H7 (cell line): ENCODE measurements at regions not wholly inside any gene's neighbourhood (a gene's known extent, or its start where the extent isn't known, plus 50 kb on each side); places are given as distances from the start of the nearest gene placed in this dataset.

ENCODE experiments used
- DNase-seq: peaks from one replicate; pipeline ENCODE4 v3.0.0; 2012
- H3K27me3 ChIP-seq: 2 replicates; pipeline ENCODE4 v1.6.0; 2011; ENCODE audit warnings: mild to moderate bottlenecking, low read length; ENCODE audit not compliant: control insufficient read depth, insufficient read depth
- H3K36me3 ChIP-seq: replicated peaks from 2 replicates; pipeline ENCODE4 v1.5.1; 2011; ENCODE audit warnings: low read length; ENCODE audit not compliant: control insufficient read depth, insufficient read depth
- H3K4me3 ChIP-seq: 2 replicates; pipeline ENCODE4 v1.5.1; 2011; ENCODE audit warnings: low read depth, mild to moderate bottlenecking, control low read depth, low read length, moderate library complexity; ENCODE audit not compliant: insufficient read depth

DNA sequence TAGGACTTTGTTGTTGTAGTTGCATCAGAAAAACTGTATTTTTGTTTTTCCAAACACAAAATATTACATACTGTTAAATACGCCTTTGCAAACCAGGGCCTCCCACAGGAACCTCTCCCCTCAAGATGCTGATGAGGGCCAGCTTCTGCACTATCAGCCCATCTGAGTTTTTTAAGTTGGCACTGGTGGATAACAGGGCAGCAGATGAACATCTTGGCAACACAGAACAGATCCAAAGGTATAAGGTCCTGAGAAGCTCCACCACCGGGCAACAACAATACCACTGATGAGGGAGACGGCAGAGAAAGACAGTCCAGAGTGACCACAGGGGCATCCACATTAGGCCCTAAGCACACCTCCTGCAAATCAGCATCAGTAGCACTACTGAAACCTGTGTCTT lies 177.7 kb downstream of the DLL1 start:
- H3K4me3 ChIP-seq = no peak overlapping the region
- H3K36me3 ChIP-seq = no peaks in the 10 kb centered on the region
- no peak for DNase-seq
- no peaks in the 10 kb centered on the region for H3K27me3 ChIP-seq

DNA sequence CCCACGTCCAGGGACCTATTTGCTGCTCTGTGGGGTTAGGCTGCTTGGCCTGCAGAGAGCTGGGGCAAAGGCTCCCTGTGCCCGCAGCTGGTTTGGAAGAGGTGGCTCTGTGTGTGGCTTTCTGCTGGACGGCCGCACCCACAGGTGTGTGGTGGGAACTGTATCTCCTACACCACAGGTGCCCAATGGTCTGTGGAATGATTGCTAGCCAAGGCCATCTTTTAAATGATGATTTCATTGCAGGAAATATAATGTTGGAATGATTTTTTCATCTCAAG lies 178.4 kb downstream of the DLL1 start:
- Histone ChIP-seq H3K27me3 (no peaks in the 10 kb centered on the region; the same call in 1 of the 2 replicates), H3K4me3 (no peak overlapping the region), H3K36me3 (no peaks in the 10 kb centered on the region)
- no peak for DNase-seq

DNA sequence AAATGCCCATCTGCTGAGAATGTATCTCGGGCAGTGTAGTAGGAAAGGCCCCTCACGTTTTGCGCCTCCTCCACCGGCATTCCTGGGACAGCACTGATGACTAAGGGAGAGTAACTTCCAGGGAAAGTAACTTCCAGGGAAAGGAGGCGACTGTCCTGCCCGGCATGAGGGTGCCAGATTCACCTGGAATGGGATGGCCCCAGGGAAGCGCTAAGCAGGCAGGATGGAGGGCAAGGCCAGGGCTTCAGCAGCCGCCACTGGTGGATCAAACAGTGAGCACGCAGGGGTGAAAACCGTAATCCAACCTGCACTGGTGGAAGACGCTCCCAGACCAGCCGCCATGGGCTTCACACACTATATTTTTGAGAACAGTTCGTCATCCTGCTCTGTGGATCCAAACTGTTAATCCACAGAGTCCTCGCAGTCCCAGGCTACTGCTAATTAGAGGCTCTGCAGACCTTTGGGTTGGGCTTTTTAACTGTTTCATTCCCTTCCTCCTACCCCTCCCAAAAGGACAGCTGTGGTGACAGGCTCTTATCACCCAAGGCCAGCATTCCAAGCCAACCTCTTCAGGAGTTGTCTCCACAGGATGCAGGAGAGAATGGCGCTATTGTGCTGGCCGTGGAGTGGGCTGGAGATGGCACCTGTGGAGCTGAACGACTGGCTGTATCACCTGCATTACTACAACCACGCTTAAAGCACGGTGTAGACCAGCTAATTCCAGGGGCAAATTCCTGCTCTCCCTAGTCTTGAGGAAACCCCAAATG lies 178.9 kb downstream of the DLL1 start:
- DNase-seq = no peak
- H3K36me3 ChIP-seq = no peaks in the 10 kb centered on the region
- no peak overlapping the region for H3K4me3 ChIP-seq

DNA sequence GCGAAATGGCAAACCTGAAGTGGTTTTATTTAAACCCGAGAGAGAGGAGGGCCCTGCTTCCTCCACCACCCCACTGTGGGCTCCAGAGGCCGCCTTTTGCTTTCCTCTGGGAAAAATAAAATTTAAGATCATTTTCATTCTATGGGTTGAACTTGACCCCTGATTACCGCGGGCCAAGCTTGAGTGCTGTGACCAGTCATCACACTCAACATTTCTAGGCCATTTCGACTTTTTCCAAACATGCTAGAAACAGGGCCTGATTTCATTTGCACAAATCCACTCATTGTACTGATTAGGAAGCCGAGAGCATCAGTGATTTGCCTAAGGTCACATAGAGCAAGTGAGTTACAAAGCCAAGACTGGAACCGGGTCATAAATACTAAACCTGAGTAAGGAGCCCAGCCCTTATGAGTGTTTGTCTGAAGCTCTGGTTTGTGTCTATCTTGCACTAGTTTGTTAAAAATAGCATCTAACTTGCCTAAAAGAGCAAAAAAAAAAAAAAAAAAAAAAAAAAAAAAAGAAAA lies 179.7 kb downstream of the DLL1 start:
- Histone ChIP-seq H3K27me3 (no peaks in the 10 kb centered on the region; the same call in 1 of the 2 replicates), H3K36me3 (no peaks in the 10 kb centered on the region), H3K4me3 (no peak overlapping the region)
- DNase-seq = no peak

More for the DNA sequence above, 178.9 kb downstream of the DLL1 start:
- no peaks in the 10 kb centered on the region; the same call in 1 of the 2 replicates for H3K27me3 ChIP-seq

DNA sequence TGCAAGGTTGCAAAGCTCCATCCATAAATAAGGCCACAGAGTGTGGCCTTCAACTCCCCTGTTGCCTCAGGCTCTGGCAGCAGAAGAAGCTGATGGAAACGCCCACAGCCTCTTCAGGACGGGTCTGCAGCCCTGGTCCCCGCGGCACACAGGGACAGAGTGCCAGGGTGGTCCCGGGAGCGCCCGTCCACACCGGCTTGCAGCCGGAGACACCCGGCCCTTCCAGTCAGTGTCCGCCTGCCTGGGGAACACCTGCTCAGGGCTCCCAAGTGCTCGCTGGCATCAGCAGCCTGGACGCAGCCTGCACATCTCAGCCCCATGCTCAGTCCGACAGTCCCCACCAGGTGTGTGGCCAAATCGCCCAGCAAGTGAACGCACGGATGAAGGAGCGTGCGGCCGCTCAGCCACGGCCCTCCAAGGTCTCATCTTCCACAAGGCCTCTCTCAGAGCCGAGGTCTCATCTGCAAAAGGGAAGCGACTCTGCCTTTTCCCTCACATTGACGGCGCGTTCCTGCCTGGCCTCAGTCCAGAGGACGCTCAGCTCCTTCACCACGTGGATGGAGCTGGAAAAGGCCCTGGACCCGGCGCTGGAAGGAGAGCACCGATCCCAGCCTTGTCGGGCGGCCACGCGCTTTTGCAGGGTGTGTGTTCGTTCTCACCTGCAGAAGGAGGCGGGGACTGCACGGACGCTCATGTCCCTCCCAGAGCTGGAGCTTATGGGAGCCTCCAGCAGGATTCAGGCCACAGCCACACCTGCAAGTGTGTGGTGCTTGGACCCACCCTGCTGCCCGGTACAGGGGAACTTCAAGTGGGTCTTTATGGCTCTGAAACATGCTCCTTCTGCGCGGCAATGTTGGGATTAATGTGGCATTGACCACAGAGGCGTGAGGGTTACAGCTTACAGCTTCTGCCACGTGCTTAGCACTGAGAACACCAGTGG lies 180.4 kb downstream of the DLL1 start:
- peak; percentile 55 for DNase-seq
- Histone ChIP-seq H3K36me3 (no peaks in the 10 kb centered on the region), H3K27me3 (no peaks in the 10 kb centered on the region; the same call in 1 of the 2 replicates), H3K4me3 (no peak overlapping the region)

DNA sequence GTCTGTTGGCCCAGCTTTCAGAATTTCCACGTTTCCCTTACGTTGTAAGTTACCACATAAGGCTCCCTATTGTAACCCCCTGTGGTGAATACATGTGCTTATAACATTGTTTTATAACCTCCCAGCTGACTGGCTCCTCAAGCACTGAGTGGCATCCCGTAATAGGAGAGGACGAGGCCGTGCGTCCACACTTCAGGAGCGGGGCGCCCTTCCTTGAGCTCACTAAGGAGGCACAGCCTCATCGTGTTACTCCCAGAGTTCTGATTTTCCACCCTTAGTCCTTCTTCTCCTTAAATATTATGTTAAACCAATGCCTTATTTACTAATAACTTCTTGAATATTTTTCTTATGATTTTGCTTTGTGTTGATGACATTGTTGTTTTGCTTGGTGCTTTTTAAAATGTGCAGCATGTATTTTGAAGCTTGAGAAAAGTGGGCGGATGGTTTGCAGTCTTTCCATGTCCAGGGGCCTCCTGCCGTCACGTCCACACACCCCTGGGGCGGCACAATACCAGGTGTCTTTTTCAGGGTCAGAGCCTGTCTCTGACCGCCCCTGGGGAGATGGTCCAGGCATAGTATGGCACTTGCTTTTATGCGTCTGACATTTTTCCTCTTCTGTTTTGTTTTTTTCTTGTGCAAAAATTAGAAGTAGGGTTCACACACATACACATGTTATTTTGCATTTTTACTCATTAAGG lies 181.8 kb downstream of the DLL1 start:
- peak; percentile 46 for DNase-seq
- Histone ChIP-seq H3K4me3 (no peak overlapping the region), H3K36me3 (no peaks in the 10 kb centered on the region), H3K27me3 (no peaks in the 10 kb centered on the region; the same call in 1 of the 2 replicates)

DNA sequence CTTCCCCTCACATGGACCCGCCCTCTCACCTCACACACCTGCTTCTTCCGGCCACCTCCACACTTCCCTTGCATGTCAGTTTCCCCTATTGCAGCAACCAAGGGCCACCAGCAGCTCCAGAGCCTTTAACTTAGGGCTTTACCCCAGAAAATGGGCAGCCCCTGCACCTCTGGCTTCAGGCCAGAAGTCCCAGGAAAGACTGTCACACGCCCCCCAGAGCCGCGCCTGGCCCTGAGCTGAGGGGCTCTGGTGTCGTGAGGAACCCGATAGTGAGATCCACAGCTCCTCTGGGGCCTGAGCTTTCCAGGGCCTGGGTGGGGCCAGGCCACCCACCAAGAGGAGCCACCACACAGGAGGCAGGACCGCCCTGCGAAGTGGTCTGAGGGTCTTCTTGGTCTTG lies 182.4 kb downstream of the DLL1 start:
- H3K4me3 ChIP-seq = no peak overlapping the region
- H3K27me3 ChIP-seq = no peaks in the 10 kb centered on the region; the same call in 1 of the 2 replicates
- no peaks in the 10 kb centered on the region for H3K36me3 ChIP-seq
- peak; percentile 48 for DNase-seq

DNA sequence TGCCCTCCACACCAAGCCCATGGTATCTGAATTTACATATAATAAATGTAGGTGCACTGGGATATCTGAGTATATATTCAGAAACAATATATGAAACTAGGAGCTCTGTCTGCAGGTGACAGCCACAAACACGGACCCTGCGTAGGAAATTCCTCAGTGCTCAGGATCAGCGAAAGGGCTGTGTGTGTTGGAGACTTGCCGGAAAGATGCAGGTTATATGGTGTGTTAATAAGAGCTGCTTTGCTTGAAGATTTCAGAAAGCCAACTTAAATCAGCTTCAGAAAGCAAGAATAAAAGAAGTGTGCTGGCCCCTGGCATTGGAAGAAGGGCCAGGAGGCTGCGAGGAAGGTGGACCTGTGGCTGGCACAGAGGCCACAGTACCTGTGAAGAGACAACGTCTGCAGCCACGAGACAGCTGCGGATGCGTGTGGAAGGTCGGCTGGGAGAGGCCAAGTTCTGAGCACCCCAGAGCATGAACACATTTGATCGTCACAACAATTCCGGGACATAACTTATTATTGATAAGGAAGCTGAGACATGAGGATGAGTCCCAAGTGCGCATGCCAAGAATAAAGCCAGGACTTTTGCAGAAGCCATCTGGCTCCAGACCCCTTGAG lies 183.2 kb downstream of the DLL1 start:
- Histone ChIP-seq H3K36me3 (no peaks in the 10 kb centered on the region), H3K4me3 (no peak overlapping the region), H3K27me3 (no peaks in the 10 kb centered on the region; the same call in 1 of the 2 replicates)
- no peak for DNase-seq

DNA sequence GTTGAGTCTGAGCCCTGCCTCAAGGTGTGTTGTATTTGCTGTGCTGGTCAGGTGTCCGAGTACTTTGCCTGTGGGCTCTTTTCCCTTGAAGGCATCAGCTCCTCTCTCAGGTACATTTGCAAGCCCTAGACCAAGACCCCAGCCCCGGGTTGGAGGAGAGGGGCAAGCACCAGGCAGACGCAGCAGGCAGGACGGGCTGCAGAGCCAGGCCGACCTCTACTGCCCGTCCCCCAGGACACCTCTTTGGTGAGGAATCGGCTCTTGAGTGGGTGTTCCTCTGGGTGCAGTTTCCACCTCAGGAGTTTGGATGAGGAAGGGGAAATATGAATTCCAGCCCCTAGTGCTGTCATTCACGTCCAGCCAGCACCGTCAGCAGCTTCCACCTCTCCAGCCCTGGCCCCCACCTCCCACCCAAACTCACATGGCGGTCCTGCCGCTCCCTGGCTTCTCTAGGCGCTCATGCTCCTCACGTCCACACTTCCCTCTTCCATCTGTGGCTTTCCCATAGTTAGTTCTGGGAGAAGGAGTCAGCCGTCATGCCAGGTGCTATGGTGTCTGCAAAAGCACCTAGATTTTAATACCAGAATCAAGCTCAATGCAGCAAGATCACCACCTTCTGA lies 183.9 kb downstream of the DLL1 start:
- Histone ChIP-seq H3K4me3 (no peak overlapping the region), H3K36me3 (no peaks in the 10 kb centered on the region), H3K27me3 (no peaks in the 10 kb centered on the region; the same call in 1 of the 2 replicates)
- no peak for DNase-seq

DNA sequence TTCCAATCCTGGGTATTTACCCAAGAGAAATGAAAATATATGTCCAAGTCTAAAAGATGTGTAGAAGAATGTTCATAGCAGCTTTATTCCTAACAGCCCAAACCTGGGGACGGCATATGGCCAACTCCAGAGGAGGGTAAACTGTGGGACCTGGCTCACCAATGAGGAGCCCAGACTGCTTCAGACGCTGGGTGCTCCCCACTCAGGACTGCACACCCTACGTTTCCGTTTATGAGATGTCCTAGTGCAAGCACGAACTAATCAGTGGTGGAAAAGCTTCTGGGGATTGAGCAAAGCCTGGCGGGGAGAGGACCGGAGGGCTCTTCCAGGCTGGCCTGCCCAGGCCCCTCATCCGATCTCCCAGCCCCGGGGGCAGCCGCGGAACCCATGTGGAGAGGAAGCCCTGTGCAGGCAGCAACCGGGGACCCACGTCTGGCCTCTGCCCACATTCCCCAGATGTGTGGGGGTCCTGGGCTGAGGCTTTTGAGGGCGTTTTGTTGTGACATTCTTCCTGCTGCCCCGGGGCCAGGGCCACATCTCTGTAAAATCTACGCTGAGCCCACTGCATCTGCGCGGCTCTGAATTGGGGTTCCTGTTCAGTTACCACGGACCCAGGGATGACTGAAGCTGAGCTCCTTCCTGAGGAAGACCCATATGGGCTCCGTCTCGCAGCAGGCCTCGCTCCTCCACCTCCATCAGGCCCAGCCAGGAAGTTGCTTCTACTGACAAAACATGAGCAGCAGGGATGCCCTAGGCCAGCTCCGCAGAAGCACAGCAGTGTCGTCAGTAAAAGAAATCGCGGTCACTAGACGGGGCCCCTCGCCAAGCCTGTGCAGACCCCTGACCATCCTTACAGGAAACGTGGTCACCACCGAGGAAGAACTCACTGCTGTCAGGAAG lies 188.0 kb downstream of the DLL1 start:
- Histone ChIP-seq H3K27me3 (no peaks in the 10 kb centered on the region; the same call in 1 of the 2 replicates), H3K36me3 (no peaks in the 10 kb centered on the region), H3K4me3 (no peak overlapping the region)
- DNase-seq = peak; percentile 44

DNA sequence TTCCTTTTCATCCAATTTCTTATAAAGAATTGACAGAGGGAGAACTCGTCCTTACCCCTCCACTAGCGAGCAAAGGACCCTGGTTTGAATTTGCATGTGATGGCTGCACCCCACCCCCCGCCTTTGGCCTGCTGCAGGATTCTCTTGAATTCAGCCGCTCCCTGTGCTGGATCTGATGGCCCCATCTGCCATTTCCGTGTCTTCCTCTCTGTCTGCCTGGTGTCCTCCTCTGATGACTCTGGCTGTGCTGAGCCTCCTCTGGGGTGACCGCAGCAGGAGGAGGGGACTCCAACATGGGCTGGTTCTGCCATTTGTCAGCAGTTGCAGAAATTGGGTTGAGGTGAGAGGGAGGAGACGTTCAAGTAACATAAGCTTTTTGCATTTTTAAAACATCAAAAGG lies 188.8 kb downstream of the DLL1 start:
- H3K36me3 ChIP-seq = no peaks in the 10 kb centered on the region
- peak; percentile 71 for DNase-seq

DNA sequence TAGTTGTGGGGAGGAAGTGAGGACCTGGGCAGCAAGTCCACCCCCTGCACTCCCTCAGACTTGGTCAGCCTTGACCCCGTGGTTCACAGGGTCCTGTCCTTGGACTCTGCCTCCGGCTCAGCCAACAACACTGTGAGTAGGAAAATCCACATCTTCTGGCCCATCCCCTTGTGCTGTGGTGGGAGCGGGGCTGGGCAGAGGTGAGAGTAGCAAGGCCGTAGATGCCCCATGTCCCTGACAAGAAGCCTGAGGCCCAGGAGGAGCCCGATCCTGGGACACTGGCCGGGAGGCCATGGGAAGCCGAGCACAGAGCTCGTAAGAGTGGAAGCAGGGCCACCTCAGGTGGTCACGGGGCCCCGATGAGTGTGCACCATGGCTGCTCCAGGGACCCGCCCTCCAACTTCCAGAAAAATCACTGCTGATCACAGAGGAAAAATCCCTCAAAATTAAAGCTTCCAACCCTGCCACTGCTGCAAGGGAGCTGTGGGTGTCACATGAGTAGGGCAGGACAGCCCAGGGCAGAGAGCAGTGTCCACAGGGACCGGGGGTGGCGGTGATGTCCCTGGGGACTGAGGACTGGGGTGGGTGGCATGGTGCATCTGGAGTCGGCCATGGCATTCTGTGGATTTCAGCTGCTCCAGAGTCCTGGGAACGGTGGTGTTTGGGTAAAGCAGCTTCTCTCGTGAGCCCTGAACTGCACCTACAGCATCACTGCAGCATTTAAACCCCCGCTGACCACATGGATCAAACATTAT lies 189.4 kb downstream of the DLL1 start:
- Histone ChIP-seq H3K4me3 (no peak overlapping the region), H3K36me3 (no peaks in the 10 kb centered on the region), H3K27me3 (no peaks in the 10 kb centered on the region)
- peak; percentile 51 for DNase-seq

More for the DNA sequence above, 188.8 kb downstream of the DLL1 start:
- Histone ChIP-seq H3K4me3 (no peak overlapping the region), H3K27me3 (no peaks in the 10 kb centered on the region)
